Tibial artery (tissue), 4 donors: ENCODE measurements at regions not wholly inside any gene's neighbourhood (a gene's known extent, or its start where the extent isn't known, plus 50 kb on each side); places are given as distances from the start of the nearest gene placed in this dataset.

Experiments used
- DNase-seq, 2 donors: peaks; one replicate each; pipeline ENCODE4 v3.0.0-alpha.2; 2019
- H3K27ac ChIP-seq, 2 donors: fragments of 200-600 bp; sonication (generic) in 1 of 2; 1 replicate in 1 of 2; 2 replicates in 1 of 2; pipeline ENCODE4 v1.5.1; 2018 to 2019; ENCODE audit warnings: mild to moderate bottlenecking in 1 of 2
- H3K27me3 ChIP-seq, 2 donors: fragments of 200-600 bp; sonication (generic) in 1 of 2; one replicate each; pipeline versions ENCODE4 v1.5.1 to v1.6.0; 2016 to 2019
- H3K36me3 ChIP-seq, 3 donors: fragments of 200-600 bp; sonication (generic) in 2 of 3; one replicate each; pipeline ENCODE4 v1.5.1; 2016 to 2019; ENCODE audit warnings: mild to moderate bottlenecking in 2 of 3
- H3K4me1 ChIP-seq, 4 donors: fragments of 200-600 bp; sonication (generic) in 2 of 4; 1 replicate in 3 of 4; 2 replicates in 1 of 4; pipeline ENCODE4 v1.5.1; 2016 to 2019
- H3K4me3 ChIP-seq, 2 donors: fragments of 200-600 bp; sonication (generic) in 1 of 2; 1 replicate in 1 of 2; 2 replicates in 1 of 2; pipeline ENCODE4 v1.5.1; 2018 to 2019; ENCODE audit warnings: mild to moderate bottlenecking in 2 of 2
- H3K9me3 ChIP-seq, 3 donors: fragments of 200-600 bp; sonication (generic) in 1 of 3; one replicate each; pipeline ENCODE4 v1.5.1; 2016 to 2019
- CTCF ChIP-seq, 2 experiments: fragments of 200-600 bp in 1 of 2; fragments of 450-650 bp in 1 of 2; IDR thresholded peaks; one replicate each; pipeline ENCODE4 v1.5.1; 2017 to 2019; ENCODE audit warnings: antibody characterized with exemption in 2 of 2, mild to moderate bottlenecking in 1 of 2, moderate library complexity in 1 of 2
- intact Hi-C: fragments of 100-400 bp; cut with DNase I; formaldehyde crosslinking; loops from one replicate; pipeline ENCODE4 v1.15.0; 2023; ENCODE audit warnings: low total_unique reads

- Histone ChIP-seq H3K36me3 (no peaks in the 10 kb centered on the region), H3K27me3 (no peaks in the 10 kb centered on the region), H3K4me1 (peaks cover 0 to 11% (median 4%) of the 10 kb centered on the region in 4 donors), H3K27ac (no peak overlapping the region), H3K9me3 (no peaks in the 10 kb centered on the region), H3K4me3 (no peak overlapping the region)
- intact Hi-C loops, result no loop called here
- no peak for TF ChIP-seq CTCF (IDR thresholded peaks at IDR 0.05)
- DNase-seq, result no peak
Observed at GRCh38 chr2:212938144-212938793, 213.1 kb downstream of the IKZF2 start.

GRCh38 chr2:212936572-212936971, 214.8 kb downstream of the IKZF2 start:
- H3K4me3 ChIP-seq, result no peak overlapping the region
- no peak for DNase-seq
- H3K27me3 ChIP-seq, result no peaks in the 10 kb centered on the region
- peaks cover 0 to 11% (median 4%) of the 10 kb centered on the region in 4 donors for H3K4me1 ChIP-seq
- no peak for TF ChIP-seq CTCF (IDR thresholded peaks at IDR 0.05)
- intact Hi-C loops, result no loop called here
- H3K9me3 ChIP-seq, result no peaks in the 10 kb centered on the region
- H3K36me3 ChIP-seq, result no peaks in the 10 kb centered on the region
- H3K27ac ChIP-seq, result no peak overlapping the region

GRCh38 chr2:212935752-212936151, 215.7 kb downstream of the IKZF2 start:
- Histone ChIP-seq H3K36me3 (no peaks in the 10 kb centered on the region), H3K9me3 (no peaks in the 10 kb centered on the region), H3K4me1 (peaks cover 0 to 4% (median under 1%) of the 10 kb centered on the region in 4 donors), H3K27ac (no peak overlapping the region), H3K27me3 (no peaks in the 10 kb centered on the region), H3K4me3 (no peak overlapping the region)
- TF ChIP-seq CTCF (IDR thresholded peaks at IDR 0.05), result no peak
- DNase-seq, result no peak
- intact Hi-C loops, result no loop called here

- no peaks in the 10 kb centered on the region for H3K36me3 ChIP-seq
Observed at GRCh38 chr2:212931271-212931670, 220.1 kb downstream of the IKZF2 start.

GRCh38 chr2:212930556-212931260, 220.7 kb downstream of the IKZF2 start:
- intact Hi-C loops, result no loop called here
- Histone ChIP-seq H3K36me3 (no peaks in the 10 kb centered on the region), H3K27me3 (no peaks in the 10 kb centered on the region), H3K4me3 (no peak overlapping the region), H3K4me1 (peaks cover 0 to 6% (median 0%) of the 10 kb centered on the region in 4 donors), H3K9me3 (no peaks in the 10 kb centered on the region), H3K27ac (no peak overlapping the region)
- no peak for DNase-seq
- no peak for TF ChIP-seq CTCF (IDR thresholded peaks at IDR 0.05)

More at GRCh38 chr2:212931271-212931670, 220.1 kb downstream of the IKZF2 start:
- Histone ChIP-seq H3K4me1 (peaks cover 0 to 6% (median 0%) of the 10 kb centered on the region in 4 donors), H3K4me3 (no peak overlapping the region), H3K9me3 (no peaks in the 10 kb centered on the region), H3K27me3 (no peaks in the 10 kb centered on the region), H3K27ac (no peak overlapping the region)
- no peak for DNase-seq
- TF ChIP-seq CTCF (IDR thresholded peaks at IDR 0.05), result no peak
- intact Hi-C loops, result no loop called here
